HG03280 (cell line): ENCODE measurements at regions not wholly inside any gene's neighbourhood (a gene's known extent, or its start where the extent isn't known, plus 50 kb on each side); places are given as distances from the start of the nearest gene placed in this dataset.
"Not testable (repeated sequence)": the region's sequence is repeated elsewhere in the genome, so short reads cannot be mapped to it uniquely, and the experiment has no call there.

Source experiments
- ATAC-seq: cut with Tn5 transposase; IDR thresholded peaks from one replicate; pipeline ENCODE4 v1.9.1; 2021; ENCODE audit warnings: mild to moderate bottlenecking, moderate library complexity; ENCODE audit not compliant: unreplicated experiment

GRCh38 chr4:62791386-62791785 is 1591.3 kb downstream of the ADGRL3 start:
- ATAC-seq = no peak

- ATAC-seq = no peak
Observed at GRCh38 chr4:62771983-62772557, 1571.9 kb downstream of the ADGRL3 start.

GRCh38 chr4:62740296-62740695 is 1540.2 kb downstream of the ADGRL3 start:
- ATAC-seq = no peak

- ATAC-seq = no peak
Observed at GRCh38 chr4:62717154-62717553, 1517.0 kb downstream of the ADGRL3 start.

GRCh38 chr4:62711575-62711974 is 1511.4 kb downstream of the ADGRL3 start:
- ATAC-seq = no peak

- ATAC-seq = no peak
Observed at GRCh38 chr4:62709618-62710252, 1509.6 kb downstream of the ADGRL3 start.

GRCh38 chr4:62706423-62706822 is 1506.3 kb downstream of the ADGRL3 start:
- no peak for ATAC-seq

- no peak for ATAC-seq
Observed at GRCh38 chr4:62683799-62684566, 1483.9 kb downstream of the ADGRL3 start.

- ATAC-seq = no peak
Observed at GRCh38 chr4:62676962-62677361, 1476.8 kb downstream of the ADGRL3 start.

GRCh38 chr4:62670514-62670913 is 1470.4 kb downstream of the ADGRL3 start:
- no peak for ATAC-seq

- ATAC-seq = no peak
Observed at GRCh38 chr4:62661821-62662220, 1461.7 kb downstream of the ADGRL3 start.

- ATAC-seq = no peak
Observed at GRCh38 chr4:62656006-62656405, 1455.9 kb downstream of the ADGRL3 start.

- no peak for ATAC-seq
Observed at GRCh38 chr4:62644372-62644771, 1444.2 kb downstream of the ADGRL3 start.

GRCh38 chr4:62640296-62640695 is 1440.2 kb downstream of the ADGRL3 start:
- ATAC-seq = no peak

GRCh38 chr4:62627671-62628070 is 1427.5 kb downstream of the ADGRL3 start:
- ATAC-seq = no peak

- ATAC-seq = no peak
Observed at GRCh38 chr4:62627141-62627540, 1427.0 kb downstream of the ADGRL3 start.

- no peak for ATAC-seq
Observed at GRCh38 chr4:62622089-62622488, 1422.0 kb downstream of the ADGRL3 start.

GRCh38 chr4:62619971-62620370 is 1419.8 kb downstream of the ADGRL3 start:
- no peak for ATAC-seq

- ATAC-seq = no peak
Observed at GRCh38 chr4:62618042-62618441, 1417.9 kb downstream of the ADGRL3 start.

- no peak for ATAC-seq
Observed at GRCh38 chr4:62601737-62602136, 1401.6 kb downstream of the ADGRL3 start.

- ATAC-seq = not testable (repeated sequence)
Observed at GRCh38 chr4:62595265-62595664, 1395.1 kb downstream of the ADGRL3 start.

GRCh38 chr4:62591756-62592155 is 1391.6 kb downstream of the ADGRL3 start:
- ATAC-seq = no peak
